ENCODE measurements at regions not wholly inside any gene's neighbourhood (a gene's known extent, or its start where the extent isn't known, plus 50 kb on each side); places are given as distances from the start of the nearest gene placed in this dataset.

DNA sequence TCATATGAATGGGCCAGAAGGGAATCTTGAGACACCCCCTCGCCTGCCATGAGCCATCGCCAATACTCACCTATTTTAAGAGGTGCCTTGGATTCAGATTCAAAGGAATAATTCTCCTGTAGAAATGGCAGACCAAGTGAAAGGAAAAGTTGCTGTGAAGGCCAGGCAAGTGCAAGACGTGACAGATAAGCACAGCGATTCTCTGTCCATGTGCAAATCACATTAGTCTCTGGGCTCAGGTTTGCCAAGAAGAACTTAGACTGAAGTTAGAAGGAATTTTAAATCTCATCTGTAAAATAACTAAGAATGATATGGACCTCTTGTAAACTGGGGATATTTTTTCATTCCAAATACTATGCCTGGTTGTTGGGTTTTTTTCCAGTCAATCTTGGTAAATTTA lies 173.6 kb downstream of the UACA start:
- Mint-ChIP-seq H3K4me1 (peaks cover 17% of the 10 kb centered on the region), H3K36me3 (peaks cover 2% of the 10 kb centered on the region), H3K9me3 (peaks cover 23% of the 10 kb centered on the region), H3K27me3 (ENCODE audit: insufficient read depth, low read depth) (peaks cover 9% of the 10 kb centered on the region), H3K27ac (no peak overlapping the region), H3K4me3 (no peak overlapping the region)
- DNase-seq (ENCODE audit: low spot score) = no peak
- Histone ChIP-seq H3K79me2 (ENCODE audit: low read depth) (no peaks in the 10 kb centered on the region), H3K4me1 (peaks cover 2% of the 10 kb centered on the region), H3K36me3 (no peaks in the 10 kb centered on the region), H3K4me2 (no peak overlapping the region), H2AFZ (replicated peaks) (no peak overlapping the region), H3K9ac (no peak overlapping the region), H4K20me1 (ENCODE audit: low read depth) (no peaks in the 10 kb centered on the region), H3K9me3 (ENCODE audit: low read depth) (no peaks in the 10 kb centered on the region), H3K4me3 (no peak overlapping the region), H3K27me3 (peaks cover 4% of the 10 kb centered on the region), H3K27ac (no peak overlapping the region), H3F3A (ENCODE audit: low read depth) (peaks cover 3% of the 10 kb centered on the region)
- TF ChIP-seq EZH2 (IDR thresholded peaks at IDR 0.05) (no peak), CTCF (IDR thresholded peaks at IDR 0.05) (no peak), EZH2phosphoT487 (IDR thresholded peaks at IDR 0.05) (no peak)

DNA sequence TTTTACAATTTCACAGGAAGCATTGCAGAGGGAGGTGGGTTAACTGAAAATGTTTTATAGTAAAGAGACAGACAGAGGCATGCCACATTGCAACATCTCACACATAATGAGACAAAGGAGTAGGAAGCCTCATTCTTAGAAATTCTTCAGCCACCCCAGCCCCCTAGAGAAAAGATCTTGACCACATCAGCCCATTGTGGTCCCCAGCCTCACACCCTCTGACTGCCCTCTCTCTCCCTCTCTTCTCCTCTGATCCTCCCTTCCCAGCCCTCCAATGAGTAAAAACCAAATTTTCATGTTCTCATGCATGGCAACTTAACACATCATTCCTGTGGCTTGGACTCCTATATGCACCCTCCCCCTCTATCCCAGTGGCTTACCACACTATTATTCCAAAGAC lies 174.1 kb downstream of the UACA start:
- peaks cover 9% of the 10 kb centered on the region for H3K27me3 Mint-ChIP-seq (ENCODE audit: insufficient read depth, low read depth)

DNA sequence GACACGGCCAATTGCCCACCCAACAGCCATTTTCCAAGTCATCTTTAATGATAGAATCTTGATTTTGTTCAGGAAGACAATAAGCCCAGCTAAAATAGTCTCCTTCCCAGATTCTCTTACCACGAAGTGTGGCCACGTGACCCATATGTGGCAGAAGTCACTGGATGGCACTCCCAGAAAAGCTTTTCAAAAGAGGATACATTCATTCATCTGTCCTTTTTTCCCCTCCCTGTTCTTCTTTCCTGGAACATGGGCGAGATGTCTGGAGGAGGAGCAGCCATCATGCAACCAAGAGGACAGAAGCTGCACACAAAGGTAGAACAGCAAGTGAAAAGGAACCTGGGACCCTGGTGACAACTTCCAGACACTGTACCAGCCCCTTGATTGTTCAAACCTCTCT lies 174.7 kb downstream of the UACA start:
- H3K4me2 ChIP-seq = no peak overlapping the region
- no peaks in the 10 kb centered on the region for H4K20me1 ChIP-seq (ENCODE audit: low read depth)
- peaks cover 12% of the 10 kb centered on the region for H3K27me3 ChIP-seq
- no peak overlapping the region for H3K27ac ChIP-seq
- H2AFZ ChIP-seq (replicated peaks) = no peak overlapping the region
- peaks cover 9% of the 10 kb centered on the region for H3K27me3 Mint-ChIP-seq (ENCODE audit: insufficient read depth, low read depth)
- no peaks in the 10 kb centered on the region for H3K79me2 ChIP-seq (ENCODE audit: low read depth)
- H3K9me3 Mint-ChIP-seq = peaks cover 18% of the 10 kb centered on the region
- H3K36me3 Mint-ChIP-seq = peaks cover 2% of the 10 kb centered on the region
- no peaks in the 10 kb centered on the region for H3K36me3 ChIP-seq
- TF ChIP-seq EZH2phosphoT487 (IDR thresholded peaks at IDR 0.05) = no peak
- TF ChIP-seq EZH2 (IDR thresholded peaks at IDR 0.05) = no peak
- no peak for TF ChIP-seq CTCF (IDR thresholded peaks at IDR 0.05)
- H3K4me3 Mint-ChIP-seq = no peak overlapping the region
- peaks cover 6% of the 10 kb centered on the region for H3K4me1 ChIP-seq
- peaks cover 11% of the 10 kb centered on the region for H3F3A ChIP-seq (ENCODE audit: low read depth)
- H3K4me3 ChIP-seq = no peak overlapping the region
- no peak overlapping the region for H3K9ac ChIP-seq
- no peak for DNase-seq (ENCODE audit: low spot score)
- H3K27ac Mint-ChIP-seq = no peak overlapping the region
- peaks cover 27% of the 10 kb centered on the region for H3K4me1 Mint-ChIP-seq
- H3K9me3 ChIP-seq (ENCODE audit: low read depth) = no peaks in the 10 kb centered on the region

More for the DNA sequence above, 174.1 kb downstream of the UACA start:
- Histone ChIP-seq H3K79me2 (ENCODE audit: low read depth) (no peaks in the 10 kb centered on the region), H3K4me1 (peaks cover 6% of the 10 kb centered on the region), H2AFZ (replicated peaks) (no peak overlapping the region), H4K20me1 (ENCODE audit: low read depth) (no peaks in the 10 kb centered on the region), H3K36me3 (no peaks in the 10 kb centered on the region), H3K27me3 (peaks cover 9% of the 10 kb centered on the region), H3K9ac (no peak overlapping the region), H3K27ac (no peak overlapping the region), H3F3A (ENCODE audit: low read depth) (peaks cover 8% of the 10 kb centered on the region), H3K9me3 (ENCODE audit: low read depth) (no peaks in the 10 kb centered on the region), H3K4me2 (no peak overlapping the region), H3K4me3 (no peak overlapping the region)
- Mint-ChIP-seq H3K27ac (no peak overlapping the region), H3K36me3 (peaks cover 2% of the 10 kb centered on the region), H3K4me3 (no peak overlapping the region), H3K4me1 (peaks cover 22% of the 10 kb centered on the region), H3K9me3 (peaks cover 22% of the 10 kb centered on the region)
- TF ChIP-seq EZH2phosphoT487 (IDR thresholded peaks at IDR 0.05) (no peak), EZH2 (IDR thresholded peaks at IDR 0.05) (no peak), CTCF (IDR thresholded peaks at IDR 0.05) (no peak)
- DNase-seq (ENCODE audit: low spot score) = no peak
